ENCODE measurements at regions not wholly inside any gene's neighbourhood (a gene's known extent, or its start where the extent isn't known, plus 50 kb on each side); places are given as distances from the start of the nearest gene placed in this dataset.
A peak's percentile ranks its signal among the peaks of the same experiment; 100 is the strongest.
"Not testable (repeated sequence)": the region's sequence is repeated elsewhere in the genome, so short reads cannot be mapped to it uniquely, and the experiment has no call there.

- no peak for DNase-seq
- H3K27me3 ChIP-seq = no peaks in the 10 kb centered on the region
- no peak for ATAC-seq
- H3K4me1 ChIP-seq = no peaks in the 10 kb centered on the region
- no peaks in the 10 kb centered on the region for H3K36me3 ChIP-seq (replicated peaks in 1 of 2; ENCODE audit: insufficient read depth in 1 of 2, low read depth in 2 of 2)
- intact Hi-C loops (cut with DNase I) = no loop called here
- 92 to 95% methylated on average over 55 to 67 of the region's 95 CpGs for WGBS, 2 donors
- TF ChIP-seq POLR2A (IDR thresholded peaks at IDR 0.05) (no peak), CTCF (IDR thresholded peaks at IDR 0.05) (no peak)
- H3K27ac ChIP-seq = no peak overlapping the region
- H3K9me3 ChIP-seq = no peaks in the 10 kb centered on the region
- no peak overlapping the region for H3K4me3 ChIP-seq
These were observed 948.4 kb downstream of the TUBA3C start for GRCh38 chr13:18232994-18233782.

GRCh38 chr13:18232298-18232993, 949.2 kb downstream of the TUBA3C start:
- H3K4me3 ChIP-seq = no peak overlapping the region
- no peaks in the 10 kb centered on the region for H3K27me3 ChIP-seq
- H3K9me3 ChIP-seq = no peaks in the 10 kb centered on the region
- intact Hi-C loops (cut with DNase I) = no loop called here
- no peaks in the 10 kb centered on the region for H3K4me1 ChIP-seq
- H3K27ac ChIP-seq = no peak overlapping the region
- no peaks in the 10 kb centered on the region for H3K36me3 ChIP-seq (replicated peaks in 1 of 2; ENCODE audit: insufficient read depth in 1 of 2, low read depth in 2 of 2)
- DNase-seq = no peak
- ATAC-seq = no peak
- no peak for TF ChIP-seq CTCF (IDR thresholded peaks at IDR 0.05)
- TF ChIP-seq POLR2A (IDR thresholded peaks at IDR 0.05) = no peak
- WGBS, 2 donors = 92% methylated on average over 49 to 60 of the region's 80 CpGs

GRCh38 chr13:18224411-18224810, 957.2 kb downstream of the TUBA3C start:
- H3K27me3 ChIP-seq; H3K36me3 ChIP-seq (replicated peaks in 1 of 2; ENCODE audit: insufficient read depth in 1 of 2, low read depth in 2 of 2); ATAC-seq; intact Hi-C loops (cut with DNase I); H3K4me1 ChIP-seq; H3K4me3 ChIP-seq; H3K27ac ChIP-seq; DNase-seq; H3K9me3 ChIP-seq: not testable (repeated sequence)
- 37 to 66% methylated on average over 2 to 3 of the region's 3 CpGs for WGBS, 2 donors

- H3K27me3 ChIP-seq; ATAC-seq; H3K4me1 ChIP-seq; H3K36me3 ChIP-seq (replicated peaks in 1 of 2; ENCODE audit: insufficient read depth in 1 of 2, low read depth in 2 of 2); H3K9me3 ChIP-seq; intact Hi-C loops (cut with DNase I); H3K27ac ChIP-seq; H3K4me3 ChIP-seq; DNase-seq: not testable (repeated sequence)
These were observed 966.9 kb downstream of the TUBA3C start for GRCh38 chr13:18214689-18215088.

- H3K27ac ChIP-seq; H3K27me3 ChIP-seq; DNase-seq; intact Hi-C loops (cut with DNase I); ATAC-seq; H3K4me1 ChIP-seq; H3K9me3 ChIP-seq; H3K4me3 ChIP-seq; H3K36me3 ChIP-seq (replicated peaks in 1 of 2; ENCODE audit: insufficient read depth in 1 of 2, low read depth in 2 of 2): not testable (repeated sequence)
- 50 to 64% methylated on average over 2 of the region's 2 CpGs for WGBS, 2 donors
These were observed 968.1 kb downstream of the TUBA3C start for GRCh38 chr13:18213511-18213910.

GRCh38 chr13:18212873-18213272, 968.8 kb downstream of the TUBA3C start:
- no peak overlapping the region for H3K27ac ChIP-seq
- no peaks in the 10 kb centered on the region for H3K4me1 ChIP-seq
- H3K9me3 ChIP-seq = no peaks in the 10 kb centered on the region
- peak in 2 of 4 donors; percentile 20 to 46 for DNase-seq
- WGBS, 2 donors = 33 to 40% methylated on average over 2 of the region's 2 CpGs
- no peak overlapping the region for H3K4me3 ChIP-seq
- H3K27me3 ChIP-seq = no peaks in the 10 kb centered on the region
- ATAC-seq = peak; percentile 63
- no peak for TF ChIP-seq POLR2A (IDR thresholded peaks at IDR 0.05)
- no peak for TF ChIP-seq CTCF (IDR thresholded peaks at IDR 0.05)
- intact Hi-C loops (cut with DNase I) = no loop called here
- H3K36me3 ChIP-seq (replicated peaks in 1 of 2; ENCODE audit: insufficient read depth in 1 of 2, low read depth in 2 of 2) = no peaks in the 10 kb centered on the region

- ATAC-seq (peak; percentile 82), DNase-seq (peak in 3 of 4 donors; percentile 16 to 51 (median 43))
- H3K9me3 ChIP-seq; H3K27me3 ChIP-seq; H3K36me3 ChIP-seq (replicated peaks in 1 of 2; ENCODE audit: insufficient read depth in 1 of 2, low read depth in 2 of 2); H3K4me3 ChIP-seq; H3K27ac ChIP-seq; intact Hi-C loops (cut with DNase I); H3K4me1 ChIP-seq: not testable (repeated sequence)
- WGBS, 2 donors = 58 to 62% methylated on average over 5 of the region's 5 CpGs
These were observed 969.7 kb downstream of the TUBA3C start for GRCh38 chr13:18211752-18212560.

GRCh38 chr13:18204614-18205178, 976.9 kb downstream of the TUBA3C start:
- H3K27me3 ChIP-seq; H3K27ac ChIP-seq; H3K9me3 ChIP-seq; ATAC-seq; H3K4me3 ChIP-seq; H3K4me1 ChIP-seq; intact Hi-C loops (cut with DNase I); DNase-seq; H3K36me3 ChIP-seq (replicated peaks in 1 of 2; ENCODE audit: insufficient read depth in 1 of 2, low read depth in 2 of 2): not testable (repeated sequence)
- 37 to 42% methylated on average over 4 of the region's 4 CpGs for WGBS, 2 donors
